Hepatocyte (in vitro differentiated cells): ENCODE measurements at regions not wholly inside any gene's neighbourhood (a gene's known extent, or its start where the extent isn't known, plus 50 kb on each side); places are given as distances from the start of the nearest gene placed in this dataset.

ENCODE experiments used
- EZH2 ChIP-seq: fragments of 200-600 bp; sonication (generic); IDR thresholded peaks from 2 replicates; pipeline ENCODE4 v1.6.1; 2016; ENCODE audit warnings: antibody characterized with exemption, mild to moderate bottlenecking, borderline replicate concordance
- EZH2phosphoT487 ChIP-seq: fragments of 200-600 bp; sonication (generic); IDR thresholded peaks from one replicate; pipeline ENCODE4 v1.6.1; 2018; ENCODE audit warnings: antibody characterized with exemption, mild to moderate bottlenecking, low read depth, moderate library complexity; ENCODE audit not compliant: unreplicated experiment, severe bottlenecking
- TF ChIP-seq, protein P1 (sequence below): fragments of 200-600 bp; sonication (generic); IDR thresholded peaks from 2 replicates; pipeline ENCODE4 v1.5.1; 2016; ENCODE audit warnings: antibody characterized with exemption, mild to moderate bottlenecking; ENCODE audit not compliant: poor library complexity

DNA sequence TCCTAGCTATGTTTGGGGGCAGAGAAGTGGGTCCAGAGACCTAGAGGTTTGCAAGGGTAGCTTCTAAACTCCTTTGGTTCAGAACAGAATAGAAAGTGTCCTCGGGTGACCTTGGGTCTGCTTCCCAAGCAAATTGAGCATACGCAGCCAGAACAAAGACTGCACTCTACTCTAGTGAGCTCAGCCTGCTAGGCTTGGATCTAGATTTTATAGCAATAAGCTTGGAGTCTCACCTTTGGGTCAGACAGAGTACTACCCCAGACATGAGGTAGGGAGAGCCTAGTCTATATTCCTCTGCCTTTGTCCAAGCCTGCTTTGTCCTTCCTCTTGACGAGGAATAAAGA is 52.6 kb upstream of the ELF5 start:
- TF ChIP-seq, protein P1, sequence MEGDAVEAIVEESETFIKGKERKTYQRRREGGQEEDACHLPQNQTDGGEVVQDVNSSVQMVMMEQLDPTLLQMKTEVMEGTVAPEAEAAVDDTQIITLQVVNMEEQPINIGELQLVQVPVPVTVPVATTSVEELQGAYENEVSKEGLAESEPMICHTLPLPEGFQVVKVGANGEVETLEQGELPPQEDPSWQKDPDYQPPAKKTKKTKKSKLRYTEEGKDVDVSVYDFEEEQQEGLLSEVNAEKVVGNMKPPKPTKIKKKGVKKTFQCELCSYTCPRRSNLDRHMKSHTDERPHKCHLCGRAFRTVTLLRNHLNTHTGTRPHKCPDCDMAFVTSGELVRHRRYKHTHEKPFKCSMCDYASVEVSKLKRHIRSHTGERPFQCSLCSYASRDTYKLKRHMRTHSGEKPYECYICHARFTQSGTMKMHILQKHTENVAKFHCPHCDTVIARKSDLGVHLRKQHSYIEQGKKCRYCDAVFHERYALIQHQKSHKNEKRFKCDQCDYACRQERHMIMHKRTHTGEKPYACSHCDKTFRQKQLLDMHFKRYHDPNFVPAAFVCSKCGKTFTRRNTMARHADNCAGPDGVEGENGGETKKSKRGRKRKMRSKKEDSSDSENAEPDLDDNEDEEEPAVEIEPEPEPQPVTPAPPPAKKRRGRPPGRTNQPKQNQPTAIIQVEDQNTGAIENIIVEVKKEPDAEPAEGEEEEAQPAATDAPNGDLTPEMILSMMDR: no peak
- TF ChIP-seq EZH2phosphoT487 (no peak), EZH2 (no peak)
